CD4-positive, alpha-beta T cell treated with Interleukin-15 for 4 hours (primary cell): ENCODE measurements at regions not wholly inside any gene's neighbourhood (a gene's known extent, or its start where the extent isn't known, plus 50 kb on each side); places are given as distances from the start of the nearest gene placed in this dataset.
"Not testable (repeated sequence)": the region's sequence is repeated elsewhere in the genome, so short reads cannot be mapped to it uniquely, and the experiment has no call there.

Experiments
- DNase-seq: peaks from one replicate; pipeline ENCODE4 v3.0.0-alpha.2; 2020; ENCODE audit warnings: low spot score

- DNase-seq = no peak
These were observed 74.1 kb downstream of the SLC35B3 start for GRCh38 chr6:8361259-8361658.

GRCh38 chr6:8352966-8353340 lies 82.4 kb downstream of the SLC35B3 start:
- no peak for DNase-seq

DNA sequence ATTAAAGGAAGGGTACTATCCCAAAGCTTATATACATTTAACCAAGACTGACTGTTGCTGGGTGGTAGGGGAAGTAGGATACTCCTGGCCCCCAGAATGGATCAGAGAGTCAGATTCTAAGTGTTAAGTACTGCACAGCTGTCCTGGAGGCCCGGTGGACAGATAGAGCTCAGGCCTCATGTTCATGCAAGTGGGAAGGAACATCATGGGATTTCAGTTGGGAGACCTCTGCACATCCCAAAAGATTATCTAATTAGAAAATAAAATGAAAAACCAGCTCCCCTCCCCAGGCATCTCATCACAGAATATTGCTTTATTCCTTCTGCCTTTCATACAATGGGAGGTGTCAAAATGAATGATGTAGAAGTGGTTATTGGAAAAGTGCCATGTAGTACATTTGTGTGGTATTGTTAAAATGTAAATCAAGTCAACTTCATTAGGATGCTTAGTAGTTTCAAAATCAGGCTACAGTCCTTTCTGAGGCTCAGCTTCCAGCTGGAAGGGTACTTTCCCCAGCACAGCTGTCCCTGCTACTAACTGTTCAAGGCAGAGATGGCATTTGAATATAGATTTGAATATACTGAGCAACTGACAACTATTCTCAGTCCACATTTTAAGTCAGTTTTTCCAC lies 82.9 kb downstream of the SLC35B3 start:
- DNase-seq = no peak

- DNase-seq = no peak
These were observed 91.7 kb downstream of the SLC35B3 start for GRCh38 chr6:8343600-8343999.

DNA sequence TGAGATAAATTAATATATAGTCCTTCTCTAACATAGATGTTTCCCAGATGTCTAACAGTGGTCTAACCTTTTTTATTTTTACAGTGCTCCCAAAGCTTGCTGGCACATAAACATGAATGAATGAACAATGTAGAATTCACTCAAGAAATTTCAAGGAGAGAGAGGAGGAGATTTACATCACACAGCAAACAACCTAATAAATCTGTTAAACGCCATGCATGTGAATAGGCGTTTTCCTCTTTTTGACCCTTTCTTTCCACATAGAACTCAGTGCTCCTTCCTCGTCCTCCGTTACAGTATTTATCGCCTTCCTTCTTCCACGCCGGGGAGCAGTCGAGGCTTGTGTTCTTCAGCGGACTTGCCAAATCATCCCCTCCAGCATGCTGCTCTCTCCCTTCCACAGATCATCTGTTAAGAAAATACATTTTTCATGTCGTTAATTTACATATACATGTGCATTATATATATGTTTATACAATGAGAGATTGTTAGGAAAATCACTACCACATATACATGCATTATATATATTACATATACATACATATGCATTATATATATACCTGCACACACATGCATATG lies 93.0 kb downstream of the SLC35B3 start:
- no peak for DNase-seq

DNA sequence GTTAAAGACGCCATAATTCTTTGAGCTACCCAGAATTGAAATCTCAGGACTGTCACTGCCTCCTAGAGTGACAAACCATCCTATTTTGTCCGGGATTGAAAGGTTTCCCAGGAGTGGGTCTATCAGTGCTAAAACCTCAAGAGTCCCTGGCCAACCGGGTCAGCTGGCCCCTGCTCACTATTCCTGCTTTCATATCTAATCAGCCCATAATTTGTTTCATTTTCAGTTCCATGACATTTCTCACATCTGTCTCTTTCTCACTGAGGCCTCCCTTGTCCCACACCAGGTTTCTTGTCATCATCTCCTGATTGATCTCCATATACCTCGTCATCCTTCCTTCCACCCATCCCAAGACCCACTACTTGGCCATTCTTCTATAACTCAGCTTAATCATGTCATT lies 98.2 kb downstream of the SLC35B3 start:
- no peak for DNase-seq

DNA sequence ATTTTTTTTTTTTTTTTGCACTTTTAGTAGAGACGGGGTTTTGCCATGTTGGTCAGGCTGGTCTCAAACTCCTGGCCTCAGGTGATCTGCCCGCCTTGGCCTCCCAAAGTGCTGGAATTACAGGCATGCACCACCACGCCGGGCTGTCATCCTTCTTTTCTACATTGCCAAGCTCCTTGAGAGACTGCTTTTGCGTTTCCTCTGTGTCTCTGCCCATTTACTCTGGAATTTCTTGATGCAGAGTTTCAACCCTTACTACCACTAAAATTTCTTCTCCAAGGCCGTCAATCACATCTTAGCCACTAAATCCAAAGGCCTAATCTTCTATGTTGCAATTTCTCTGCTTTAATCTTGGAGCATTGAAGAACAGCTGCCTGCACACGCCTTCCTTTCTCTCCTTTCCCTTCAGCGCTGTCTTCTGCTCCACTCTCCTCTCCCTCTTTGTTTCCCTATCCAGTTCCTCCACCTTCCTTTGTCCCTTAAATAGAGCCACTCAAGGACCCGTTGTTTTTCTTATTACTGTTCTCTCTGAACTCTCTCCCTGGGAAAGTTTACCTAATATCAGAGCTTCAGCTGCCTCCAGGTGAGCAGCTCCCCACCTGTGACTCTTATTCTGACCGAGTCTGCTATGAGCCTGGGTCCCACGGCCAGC lies 98.8 kb downstream of the SLC35B3 start:
- no peak for DNase-seq

- DNase-seq = no peak
These were observed 99.4 kb downstream of the SLC35B3 start for GRCh38 chr6:8335896-8336295.

- no peak for DNase-seq
These were observed 100.0 kb downstream of the SLC35B3 start for GRCh38 chr6:8335381-8335780.

- DNase-seq = no peak
These were observed 101.2 kb downstream of the SLC35B3 start for GRCh38 chr6:8334113-8334512.

- no peak for DNase-seq
These were observed 105.8 kb downstream of the SLC35B3 start for GRCh38 chr6:8329562-8329961.

- no peak for DNase-seq
These were observed 109.6 kb downstream of the SLC35B3 start for GRCh38 chr6:8325743-8326142.

- DNase-seq = no peak
These were observed 112.7 kb downstream of the SLC35B3 start for GRCh38 chr6:8322659-8323058.

DNA sequence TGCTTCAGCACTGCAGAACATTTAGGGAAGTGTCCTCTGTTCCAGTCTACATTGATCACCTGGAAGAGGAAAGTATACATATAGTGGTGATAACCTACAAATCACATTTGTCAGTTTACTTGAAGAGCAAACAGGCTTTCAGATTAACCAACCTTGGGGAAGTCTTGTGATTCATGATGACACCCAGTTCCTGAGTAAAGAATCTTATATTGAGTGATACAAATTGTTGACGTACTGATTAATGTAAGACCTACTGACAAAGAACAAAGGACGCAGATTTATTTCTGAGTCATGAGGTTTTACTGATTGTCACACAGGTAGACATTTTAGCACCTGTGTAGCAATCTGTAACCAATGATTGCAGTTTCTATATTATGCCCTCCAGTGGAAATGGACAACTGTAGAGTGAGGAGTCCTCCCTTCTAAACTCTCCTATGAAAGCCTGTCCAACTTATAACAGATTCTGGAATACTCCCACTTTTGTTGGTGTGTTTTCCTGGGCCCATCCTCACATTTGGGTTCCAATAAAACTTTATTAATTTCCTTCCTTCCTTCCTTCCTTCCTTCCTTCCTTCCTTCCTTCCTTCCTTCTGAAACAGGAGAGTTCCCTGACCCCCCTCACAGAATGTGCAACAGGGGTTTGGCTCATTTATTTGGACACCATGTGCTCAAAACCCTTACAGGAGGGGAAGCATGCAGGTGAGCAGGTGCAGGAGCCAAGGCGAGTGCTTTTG lies 113.5 kb downstream of the SLC35B3 start:
- DNase-seq = no peak

DNA sequence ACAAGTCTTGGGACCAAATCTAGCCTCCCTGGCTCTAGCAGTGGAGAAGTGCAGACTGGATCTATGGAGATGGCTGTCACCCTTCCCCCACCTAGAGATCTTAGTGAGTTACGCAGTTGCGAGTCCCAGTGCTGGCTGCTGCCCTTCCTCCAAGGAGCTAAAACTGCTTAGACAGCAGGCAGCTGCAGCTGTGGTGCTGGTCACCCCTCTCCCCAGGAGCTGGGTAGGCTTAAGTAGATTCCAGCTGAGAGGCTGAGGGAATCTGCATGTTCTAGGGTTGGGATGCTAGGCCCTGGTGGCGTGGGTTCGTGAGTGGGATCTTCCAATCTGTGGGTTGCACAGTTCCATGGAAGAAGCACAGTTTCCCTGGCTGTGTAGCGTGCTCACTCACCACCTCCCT lies 120.2 kb downstream of the SLC35B3 start:
- DNase-seq = no peak

DNA sequence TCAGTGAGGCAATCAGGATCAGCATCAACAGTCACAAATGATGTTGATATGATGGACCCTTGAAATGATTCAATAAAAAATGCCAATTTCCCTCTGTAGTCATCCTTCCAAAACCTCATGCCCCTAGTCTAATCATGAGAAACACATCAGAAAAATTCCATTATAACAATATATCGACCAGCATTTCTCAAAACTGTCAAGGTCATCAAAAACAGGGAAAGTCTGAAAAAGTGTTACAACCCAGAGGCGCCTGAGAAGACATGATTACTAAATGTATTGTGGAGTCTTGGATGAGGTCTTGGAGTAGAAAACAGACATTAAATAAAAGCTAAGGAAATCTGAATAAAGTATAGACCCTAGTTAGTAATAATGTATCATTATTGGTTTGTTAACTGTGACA lies 133.8 kb downstream of the SLC35B3 start:
- DNase-seq = no peak

- no peak for DNase-seq
These were observed 136.3 kb downstream of the SLC35B3 start for GRCh38 chr6:8299034-8299433.

- DNase-seq = not testable (repeated sequence)
These were observed 152.4 kb downstream of the SLC35B3 start for GRCh38 chr6:8282946-8283345.

GRCh38 chr6:8282380-8282779 lies 153.0 kb downstream of the SLC35B3 start:
- DNase-seq = no peak

- DNase-seq = no peak
These were observed 156.1 kb downstream of the SLC35B3 start for GRCh38 chr6:8279041-8279805.

- no peak for DNase-seq
These were observed 156.8 kb downstream of the SLC35B3 start for GRCh38 chr6:8278562-8278961.

DNA sequence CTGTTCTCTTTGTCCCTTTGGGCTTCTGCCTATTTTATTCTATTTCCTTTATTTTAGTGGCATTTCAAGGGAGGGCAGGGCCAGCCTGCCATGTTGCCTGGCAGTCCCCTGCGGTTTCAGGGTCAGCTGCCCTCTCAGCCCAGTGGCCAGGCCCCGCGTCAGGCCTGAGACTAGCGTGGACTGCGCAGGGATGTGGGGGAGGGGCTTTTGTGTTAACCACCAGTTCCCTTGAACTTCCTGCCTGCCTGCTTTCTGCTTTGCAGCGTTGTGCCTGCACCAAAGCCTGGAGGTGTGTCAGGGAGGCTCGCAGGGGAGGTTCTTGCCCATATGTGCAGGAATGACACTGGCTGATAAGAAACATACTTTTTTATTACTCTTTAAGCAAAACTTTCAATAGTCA lies 157.6 kb downstream of the SLC35B3 start:
- DNase-seq = no peak
